ENCODE measurements at regions not wholly inside any gene's neighbourhood (a gene's known extent, or its start where the extent isn't known, plus 50 kb on each side); places are given as distances from the start of the nearest gene placed in this dataset.

DNA sequence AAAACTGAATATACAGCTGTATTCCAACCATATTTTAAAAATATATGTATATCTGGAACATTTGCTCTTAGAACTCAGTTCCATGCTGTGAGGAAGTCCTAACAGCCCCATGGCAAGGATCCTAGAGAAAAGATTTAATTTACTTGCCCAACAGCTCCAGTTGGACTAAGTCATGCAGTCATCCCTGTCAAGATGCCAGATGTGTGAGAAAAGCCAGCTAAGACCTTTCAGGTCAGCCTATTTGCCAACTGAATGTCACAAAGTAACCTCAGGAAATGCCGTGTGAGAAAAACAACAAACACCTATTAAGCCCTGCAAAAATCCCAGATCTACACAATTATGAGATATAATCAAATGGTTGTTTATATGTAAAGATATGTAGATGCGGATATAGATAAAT is 416.3 kb downstream of the NR2F1-AS1 start:
- peak; percentile 83 for DNase-seq (ENCODE audit: low read depth, low spot score)

DNA sequence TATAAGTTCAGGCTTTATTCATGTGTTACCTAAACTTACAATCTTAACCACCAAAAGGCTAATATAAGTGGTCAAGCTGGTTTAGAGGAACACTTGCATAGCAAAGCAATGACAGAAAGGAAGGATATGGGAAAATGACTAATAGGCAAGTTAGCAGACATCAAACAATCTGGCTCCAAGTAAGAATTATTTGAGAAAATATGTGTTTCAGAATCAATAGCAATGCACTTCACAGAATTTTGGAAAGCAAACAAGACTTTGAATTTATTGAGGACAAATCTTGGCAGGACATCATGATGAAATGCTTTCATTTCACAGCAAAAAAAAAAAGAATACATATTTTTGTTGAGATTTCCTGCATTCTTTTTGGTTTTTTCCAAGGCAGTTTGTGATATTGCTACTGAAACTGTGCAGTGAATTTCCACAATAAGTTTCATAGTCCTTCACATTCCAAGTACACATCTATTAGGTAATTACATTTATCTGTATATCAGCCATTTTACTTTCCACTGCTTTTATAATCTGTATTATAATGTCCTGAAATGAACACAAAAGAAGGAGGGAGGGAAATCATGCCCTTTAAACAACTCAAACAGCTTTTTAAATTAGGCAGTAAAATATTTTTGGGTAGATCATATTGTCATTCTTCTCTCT is 417.9 kb downstream of the NR2F1-AS1 start:
- DNase-seq (ENCODE audit: low read depth, low spot score): peak; percentile 79

DNA sequence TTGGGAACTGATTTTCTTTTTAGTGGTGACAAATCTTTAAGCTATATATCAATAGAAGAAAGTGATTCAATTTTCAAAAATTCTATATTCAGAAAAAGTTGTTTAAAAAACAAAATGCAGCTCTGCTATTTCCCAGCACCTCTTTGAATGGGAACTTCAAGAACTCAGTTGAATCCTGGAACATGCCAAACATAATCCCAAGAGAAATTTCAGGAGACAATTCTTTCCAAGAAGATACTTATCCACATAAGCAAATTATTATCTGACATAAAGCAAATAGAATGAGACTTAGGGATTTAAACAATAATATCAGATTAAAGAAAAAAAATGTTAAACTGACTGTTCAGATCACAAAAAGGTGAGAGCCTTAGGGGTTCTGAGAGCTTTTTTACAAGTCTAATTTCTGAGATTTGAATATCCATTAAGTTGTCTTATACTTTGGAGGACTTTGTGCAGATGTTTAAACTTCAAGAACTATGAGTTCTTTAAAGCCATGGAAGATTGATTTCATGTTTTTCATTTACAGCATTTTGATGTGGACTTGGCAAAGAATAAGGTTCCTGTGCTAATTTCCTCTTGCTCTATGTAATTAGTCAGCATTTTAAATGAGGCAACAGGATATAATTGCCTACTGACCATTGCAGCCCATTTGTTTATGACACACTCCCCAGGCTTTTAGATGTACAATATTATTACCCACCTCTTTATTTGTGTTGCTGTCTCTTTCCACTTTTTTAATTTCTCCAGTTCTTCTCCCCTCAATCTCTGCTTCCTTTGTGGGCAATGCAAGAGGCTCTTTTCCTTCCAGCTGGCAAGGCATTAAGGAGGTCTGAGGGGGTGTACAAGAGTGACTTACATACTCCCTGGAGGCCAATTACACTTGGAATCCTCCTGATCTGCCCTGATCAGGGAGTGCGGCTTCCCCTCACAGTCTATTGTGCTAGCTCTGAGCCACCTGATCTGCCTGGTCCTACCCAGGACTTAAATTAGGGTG is 419.1 kb downstream of the NR2F1-AS1 start:
- DNase-seq (ENCODE audit: low read depth, low spot score): peak; percentile 68

DNA sequence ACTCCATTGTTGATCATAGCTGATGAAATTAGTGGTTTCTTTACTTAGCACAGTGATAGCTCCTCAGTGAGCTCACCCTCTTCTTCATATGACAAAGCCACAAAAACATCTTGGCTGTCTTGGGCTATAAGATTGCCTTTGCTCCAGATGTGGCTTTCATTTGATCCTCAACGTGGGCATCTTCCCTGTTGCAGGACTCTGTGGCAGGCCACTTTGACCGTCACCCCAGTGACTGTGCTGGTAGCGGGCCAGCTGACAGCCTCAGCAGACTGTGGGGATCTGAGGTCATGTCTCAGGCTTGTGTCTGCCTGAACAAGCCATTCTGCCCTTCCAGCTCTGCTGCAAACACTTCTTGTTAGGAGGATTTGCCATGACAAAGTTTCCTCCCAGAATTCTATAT is 422.2 kb downstream of the NR2F1-AS1 start:
- peak; percentile 18 for DNase-seq (ENCODE audit: low read depth, low spot score)

DNA sequence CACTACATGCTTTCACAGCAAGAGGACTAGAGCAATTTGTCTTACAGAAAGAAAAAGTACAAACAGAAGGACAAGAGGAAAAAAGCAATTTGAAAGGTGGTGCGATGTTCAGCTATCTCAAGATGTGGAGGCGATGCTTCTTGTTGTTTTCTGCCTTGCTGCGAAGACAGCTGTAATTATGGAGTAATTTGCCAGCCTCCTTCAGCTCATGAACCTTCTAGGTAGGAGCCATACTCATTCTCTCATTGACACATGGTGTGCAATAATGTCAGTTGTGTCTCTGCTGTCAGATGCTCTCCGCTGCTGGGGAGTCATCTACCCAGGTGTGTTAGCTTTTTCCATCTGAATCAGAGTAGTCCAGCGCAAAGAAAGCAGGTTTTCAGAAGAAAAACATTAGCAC is 424.5 kb downstream of the NR2F1-AS1 start:
- DNase-seq (ENCODE audit: low read depth, low spot score): no peak

DNA sequence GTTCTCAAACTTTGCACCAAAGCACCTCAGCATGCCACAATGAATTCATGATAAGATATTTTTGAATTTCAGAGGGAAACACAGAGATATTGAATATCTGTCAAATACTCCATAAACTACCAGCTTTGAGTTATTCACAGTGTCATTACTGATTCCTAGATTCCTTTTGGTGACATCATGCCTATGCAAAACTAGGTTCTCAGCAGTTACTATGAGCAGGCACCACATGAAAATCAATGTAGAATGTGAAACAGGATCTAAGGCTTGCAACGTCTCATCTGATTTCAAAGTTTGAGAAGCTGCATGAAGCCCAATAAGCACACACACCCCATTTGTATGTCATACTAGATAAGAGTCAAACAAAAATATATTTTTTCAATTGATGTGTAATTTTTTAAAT is 426.5 kb downstream of the NR2F1-AS1 start:
- no peak for DNase-seq (ENCODE audit: low read depth, low spot score)

DNA sequence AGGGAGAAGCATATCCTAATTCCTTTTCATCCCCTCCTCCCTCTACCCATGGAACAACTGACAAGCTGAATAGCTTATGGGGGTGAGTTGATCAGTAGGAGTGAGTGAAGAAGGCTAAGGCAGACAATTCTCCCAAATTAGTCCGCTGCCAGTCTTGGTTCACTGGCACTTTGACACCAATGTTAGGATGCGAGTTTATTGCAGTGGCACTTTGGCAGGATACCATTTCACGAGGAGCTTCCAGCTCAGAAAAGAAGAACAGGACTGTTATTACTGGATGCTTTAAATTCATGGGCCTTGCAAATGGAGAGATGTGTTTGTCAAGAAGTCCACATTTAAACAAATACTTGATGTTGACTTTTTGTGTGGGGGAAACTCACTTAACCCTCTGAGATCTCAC is 427.6 kb downstream of the NR2F1-AS1 start:
- DNase-seq (ENCODE audit: low read depth, low spot score): no peak

DNA sequence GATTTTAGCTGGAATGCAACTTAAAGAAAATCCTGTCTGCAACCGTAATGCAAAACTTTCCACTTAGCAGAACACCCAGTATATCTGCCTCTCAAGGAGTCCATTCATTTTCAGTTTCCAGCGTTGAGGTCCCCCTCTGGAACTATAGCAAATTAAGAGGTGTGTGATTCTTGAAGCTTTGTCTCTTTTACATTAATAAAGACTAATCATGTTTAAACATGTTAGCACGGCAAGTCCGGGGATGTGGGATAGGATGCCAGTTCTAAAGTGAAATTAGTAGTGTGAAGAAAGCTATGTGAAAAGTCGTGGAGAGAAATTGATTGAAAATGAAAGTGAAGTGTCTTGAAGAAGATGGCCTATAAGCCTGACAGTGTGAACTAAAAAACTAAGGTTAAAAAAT is 429.1 kb downstream of the NR2F1-AS1 start:
- no peak for DNase-seq (ENCODE audit: low read depth, low spot score)

DNA sequence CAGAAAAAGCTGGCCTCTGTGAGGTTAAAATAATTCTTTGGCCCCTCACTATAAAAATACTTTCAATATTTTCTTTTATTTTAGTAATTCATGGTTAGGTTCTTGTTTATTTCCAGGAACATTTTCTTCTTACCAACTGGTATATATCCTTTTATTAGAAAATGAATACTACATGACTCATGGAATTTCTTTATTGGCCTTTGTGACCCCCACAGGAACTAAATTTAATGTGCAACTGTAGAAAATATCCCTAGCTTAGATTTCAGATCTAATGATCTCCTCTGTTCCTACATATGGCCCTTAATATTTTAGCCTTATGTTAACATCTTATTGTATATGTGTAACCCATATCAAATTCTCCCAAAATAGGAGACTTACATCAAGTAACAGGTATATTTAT is 429.9 kb downstream of the NR2F1-AS1 start:
- no peak for DNase-seq (ENCODE audit: low read depth, low spot score)

DNA sequence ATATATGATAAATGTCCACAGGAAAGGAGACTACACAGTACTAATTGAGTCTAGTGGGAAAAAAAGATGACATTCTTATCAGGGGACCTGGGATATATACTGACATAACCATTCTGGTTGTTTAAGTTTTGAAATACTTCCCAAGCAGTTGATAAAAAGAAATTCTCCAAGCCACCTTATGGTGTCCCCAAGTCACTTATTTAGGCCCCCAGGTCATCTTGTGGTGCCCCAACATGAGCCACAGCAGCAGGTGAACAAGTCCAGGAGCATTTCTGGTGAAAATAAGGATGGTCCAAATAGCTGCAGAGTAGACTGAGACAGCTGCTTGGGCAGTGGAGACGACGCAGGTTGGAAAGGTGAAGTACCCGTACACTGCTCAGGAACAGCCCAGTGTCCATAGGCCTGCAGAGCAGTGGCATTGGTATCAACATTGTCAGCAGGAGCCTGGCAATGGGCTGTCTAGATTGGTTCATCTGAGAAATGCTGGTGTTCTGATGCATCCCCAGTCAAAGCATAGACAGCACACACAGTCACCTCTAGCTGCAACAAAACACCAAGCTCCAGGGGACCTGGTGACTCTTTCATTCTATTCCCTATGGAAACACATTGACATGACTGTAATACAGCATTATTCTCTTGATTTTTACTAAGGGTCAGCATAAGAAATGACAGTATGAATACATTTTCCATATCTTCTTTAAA is 430.6 kb downstream of the NR2F1-AS1 start:
- no peak for DNase-seq (ENCODE audit: low read depth, low spot score)

DNA sequence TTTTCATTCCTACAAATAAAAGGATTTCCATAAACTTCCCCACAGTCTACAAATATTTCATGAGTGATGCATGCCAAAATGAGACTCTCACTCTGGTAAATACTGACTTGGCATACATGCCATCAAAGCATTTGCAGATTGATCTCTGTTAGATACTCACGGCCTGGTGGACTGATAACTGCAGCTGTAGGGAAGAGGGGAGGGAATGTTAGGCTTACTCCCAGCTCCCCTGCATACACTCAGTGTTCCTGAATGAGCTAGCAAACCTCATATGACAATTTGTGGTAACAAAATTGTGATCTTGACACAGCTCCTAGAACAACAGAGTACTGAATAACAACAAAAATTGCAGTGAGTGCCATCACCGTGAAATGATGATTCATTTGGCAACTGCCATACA is 435.3 kb downstream of the NR2F1-AS1 start:
- DNase-seq (ENCODE audit: low read depth, low spot score): peak; percentile 23

DNA sequence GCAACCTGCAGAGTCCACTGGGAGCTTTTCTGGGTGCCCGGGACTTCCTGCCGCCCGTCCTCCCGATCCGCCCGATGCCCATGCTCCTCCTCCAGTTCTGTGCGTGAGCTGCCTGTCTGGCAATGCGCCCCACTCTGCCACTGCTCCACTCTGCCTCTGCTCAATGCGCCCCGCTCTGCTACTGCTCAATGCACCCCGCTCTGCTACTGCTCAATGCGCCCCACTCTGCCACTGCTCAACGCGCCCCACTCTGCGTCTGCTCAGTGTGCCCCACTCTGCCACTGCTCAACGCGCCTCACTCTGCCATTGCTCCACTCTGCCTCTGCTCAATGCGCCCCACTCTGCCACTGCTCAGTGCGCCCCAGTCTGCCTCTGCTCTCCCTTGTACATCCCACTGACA is 436.0 kb downstream of the NR2F1-AS1 start:
- no peak for DNase-seq (ENCODE audit: low read depth, low spot score)

DNA sequence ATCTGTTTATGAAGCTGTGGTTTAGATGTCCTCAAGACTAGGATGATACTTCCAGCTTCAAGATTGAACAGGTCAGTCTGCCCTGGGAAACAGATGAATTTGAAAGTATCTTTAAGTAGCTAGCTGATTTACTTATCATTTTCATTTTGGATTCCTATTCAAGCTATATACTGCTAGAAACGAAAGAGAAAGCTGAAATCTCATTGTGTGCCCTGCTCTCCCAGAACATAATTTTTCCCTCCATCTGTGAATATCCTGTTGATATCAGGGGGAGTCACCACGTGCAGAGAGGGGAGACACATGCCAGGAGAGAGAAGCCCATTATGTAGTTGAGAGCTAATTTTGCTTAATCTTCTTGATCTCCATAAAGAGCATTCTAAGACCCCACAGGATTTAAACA is 439.1 kb downstream of the NR2F1-AS1 start:
- no peak for DNase-seq (ENCODE audit: low read depth, low spot score)

DNA sequence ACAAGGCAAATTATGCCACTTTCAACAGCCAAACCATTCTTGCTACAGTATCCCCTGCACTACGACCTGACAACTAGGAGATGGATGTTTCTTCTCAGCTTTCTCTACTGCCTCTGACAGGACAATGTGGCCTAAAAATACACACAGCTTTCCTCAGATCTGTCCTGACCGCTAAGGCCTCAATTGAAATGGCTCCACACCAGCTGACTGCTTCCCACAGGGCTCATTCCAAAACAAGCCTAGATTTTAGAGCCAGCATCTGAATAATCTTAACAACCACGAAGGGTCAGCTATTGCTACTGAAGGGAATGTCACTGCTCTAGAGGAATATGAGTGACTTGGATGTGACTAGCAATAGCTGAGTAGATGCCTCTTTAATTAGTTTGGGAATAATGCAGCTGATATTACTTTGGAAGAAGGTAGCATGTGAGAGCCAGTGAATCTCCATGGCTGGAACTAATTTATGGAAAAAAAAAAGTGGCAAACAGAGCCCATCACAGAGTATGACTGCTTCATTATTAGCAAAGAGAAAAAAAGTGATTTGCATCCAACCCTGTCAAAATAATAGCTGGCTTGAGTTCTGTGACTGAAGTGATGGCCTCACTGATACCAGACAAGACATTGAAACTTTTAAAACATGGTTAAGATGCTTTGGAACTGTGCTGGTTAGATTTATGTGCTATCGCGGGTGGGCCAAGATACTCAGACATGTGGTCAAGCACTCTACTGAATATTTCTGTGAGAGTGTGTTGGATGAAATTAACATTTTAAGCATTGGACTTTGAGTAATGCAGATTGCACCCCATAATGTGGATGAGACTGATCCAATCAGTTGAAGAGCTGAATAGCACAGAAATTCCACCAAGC is 450.2 kb downstream of the NR2F1-AS1 start:
- DNase-seq (ENCODE audit: low read depth, low spot score): peak; percentile 38

DNA sequence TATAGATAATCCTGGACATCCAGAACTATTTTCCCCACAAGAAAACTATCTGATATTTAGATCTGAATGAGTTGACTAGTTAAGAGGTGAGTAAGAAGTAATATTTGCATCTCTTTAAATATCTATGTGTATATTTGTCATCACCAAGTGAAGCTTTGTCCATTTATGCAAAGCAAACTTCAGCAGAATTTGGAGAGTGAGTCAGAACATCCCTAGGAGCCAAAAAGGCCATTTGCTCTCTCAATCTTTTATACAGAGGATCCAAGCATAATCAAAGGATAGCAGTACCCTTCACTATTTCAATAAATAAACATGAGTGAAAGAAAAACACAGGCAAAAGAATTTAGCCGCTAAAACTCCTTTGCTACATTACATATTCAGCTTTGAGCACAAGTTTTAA is 454.4 kb downstream of the NR2F1-AS1 start:
- peak; percentile 49 for DNase-seq (ENCODE audit: low read depth, low spot score)

DNA sequence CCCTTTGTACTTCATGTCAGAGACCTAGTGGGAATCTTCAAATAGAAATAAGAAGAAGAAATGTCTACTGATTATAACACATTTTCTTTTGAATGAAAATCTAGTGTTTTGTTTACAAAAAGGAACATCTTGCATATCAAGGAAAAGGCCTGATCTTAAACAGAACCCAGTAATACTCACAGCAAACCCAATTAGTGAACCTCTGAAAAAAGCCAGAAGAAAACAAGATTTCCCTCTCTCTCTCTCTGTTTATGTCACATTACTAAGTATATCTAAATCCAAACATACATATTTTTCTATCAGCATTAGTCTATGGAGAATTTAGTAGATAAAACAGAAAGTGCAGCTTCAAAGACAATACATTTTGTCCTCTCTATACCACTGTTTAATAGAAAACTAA is 457.9 kb downstream of the NR2F1-AS1 start:
- DNase-seq (ENCODE audit: low read depth, low spot score): no peak

DNA sequence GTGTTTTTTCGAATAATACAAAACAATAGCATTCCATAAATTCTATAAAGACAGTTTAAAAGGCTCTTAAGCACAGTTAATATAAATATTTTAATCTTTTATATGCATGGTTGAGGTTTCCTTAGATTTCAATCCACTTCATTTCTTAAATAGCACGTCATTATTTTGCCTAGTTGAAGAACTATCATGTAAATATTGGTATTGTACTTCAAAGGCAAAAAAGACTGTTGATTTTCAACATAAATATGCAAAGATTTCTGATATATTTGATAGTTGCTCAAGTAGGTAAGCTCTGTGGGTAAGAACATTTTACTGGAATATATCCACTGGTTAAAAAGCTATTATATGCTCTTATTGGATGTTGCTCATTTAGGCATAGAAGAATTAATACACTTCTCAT is 458.6 kb downstream of the NR2F1-AS1 start:
- DNase-seq (ENCODE audit: low read depth, low spot score): no peak

DNA sequence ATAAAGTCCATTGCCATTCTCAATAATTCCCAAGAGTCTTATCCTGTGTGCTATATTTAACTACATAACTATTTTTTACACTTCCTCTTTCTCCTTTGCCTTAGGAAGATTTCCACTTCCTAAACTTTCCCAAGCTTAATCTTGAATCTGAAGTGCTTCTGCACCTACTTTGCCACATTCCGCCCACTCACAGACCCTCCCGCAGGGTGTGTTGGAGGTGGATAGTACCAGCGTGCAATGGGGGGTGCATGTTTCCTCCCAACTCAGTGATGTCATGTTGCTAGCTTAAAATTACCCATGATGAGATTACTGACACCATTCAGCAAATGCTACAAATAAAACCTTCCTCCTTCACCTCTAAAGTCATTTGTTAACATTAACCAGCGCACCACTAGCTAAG is 460.2 kb downstream of the NR2F1-AS1 start:
- DNase-seq (ENCODE audit: low read depth, low spot score): no peak

DNA sequence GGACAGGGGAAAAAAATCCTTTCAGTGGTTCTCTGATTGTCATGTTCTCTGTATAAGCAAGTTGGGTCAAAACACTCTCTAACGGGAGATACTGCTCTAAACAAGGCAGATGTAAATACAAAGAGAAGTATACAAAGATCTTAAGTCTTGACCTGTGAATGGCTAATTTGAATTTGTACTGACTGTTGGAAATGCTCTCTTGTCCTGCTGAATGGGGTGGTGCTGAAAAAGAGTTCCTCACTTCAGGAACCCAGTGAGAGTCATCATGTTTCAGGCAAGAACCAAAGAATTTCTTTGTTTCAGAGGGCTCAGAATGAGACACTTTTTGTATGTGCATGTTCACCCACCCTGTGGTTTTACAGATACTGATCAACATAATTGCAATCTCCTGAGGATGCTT is 461.0 kb downstream of the NR2F1-AS1 start:
- no peak for DNase-seq (ENCODE audit: low read depth, low spot score)

DNA sequence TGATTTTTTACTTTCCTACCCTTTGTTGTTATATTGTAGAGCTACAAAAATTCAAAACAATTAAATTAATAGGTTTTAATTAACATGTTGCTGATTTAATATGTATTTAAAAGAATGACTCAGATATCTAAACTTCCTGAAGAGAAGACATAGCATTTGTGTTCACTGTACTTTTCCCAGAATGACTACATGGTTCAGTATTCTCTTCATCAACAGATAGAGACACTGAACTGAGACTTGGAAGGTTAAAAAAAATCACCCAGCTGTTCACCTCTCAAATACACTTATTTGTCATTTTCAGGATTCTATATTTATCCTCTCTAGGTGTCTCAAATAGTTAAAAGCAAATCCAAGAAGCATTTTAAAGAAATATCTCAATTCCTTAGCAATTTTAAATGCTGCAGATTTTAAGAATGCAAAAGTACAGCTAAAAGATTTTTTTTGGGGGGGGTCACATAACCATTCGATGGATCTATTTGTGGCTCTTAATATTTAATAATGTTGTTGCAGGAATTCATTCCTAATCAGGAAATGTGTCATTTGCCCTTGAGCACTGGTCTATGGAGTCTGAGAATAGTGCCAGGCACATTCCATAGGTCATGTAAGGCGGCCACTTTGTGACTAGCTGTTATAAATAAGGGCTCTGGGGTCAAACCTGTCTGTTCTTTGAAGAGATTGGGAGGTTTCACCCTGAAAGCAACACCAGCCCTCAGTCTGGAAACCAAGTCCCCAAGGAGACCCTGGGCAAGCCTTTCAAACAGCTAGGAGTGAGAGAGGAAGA is 463.1 kb downstream of the NR2F1-AS1 start:
- DNase-seq (ENCODE audit: low read depth, low spot score): no peak
